ENCODE measurements at regions not wholly inside any gene's neighbourhood (a gene's known extent, or its start where the extent isn't known, plus 50 kb on each side); places are given as distances from the start of the nearest gene placed in this dataset.
"Not testable (repeated sequence)": the region's sequence is repeated elsewhere in the genome, so short reads cannot be mapped to it uniquely, and the experiment has no call there.

GRCh38 chr3:166975796-166976195 lies 404.3 kb downstream of the ZBBX start:
- H3K27me3 ChIP-seq (ENCODE audit: control insufficient read depth, insufficient read depth, low read length); H3K27ac ChIP-seq (ENCODE audit: low read length); H3K9ac ChIP-seq (ENCODE audit: low read length); H3K4me3 ChIP-seq (ENCODE audit: low read length); H3K4me1 ChIP-seq (ENCODE audit: control insufficient read depth, low read depth, low read length); H3K36me3 ChIP-seq (ENCODE audit: control insufficient read depth, low read depth, low read length); H3K9me3 ChIP-seq (ENCODE audit: control insufficient read depth, low read depth, low read length): not testable (repeated sequence)

- not testable (repeated sequence) for H3K36me3 ChIP-seq (ENCODE audit: control insufficient read depth, low read depth, low read length); H3K9me3 ChIP-seq (ENCODE audit: control insufficient read depth, low read depth, low read length); H3K4me3 ChIP-seq (ENCODE audit: low read length); H3K9ac ChIP-seq (ENCODE audit: low read length); H3K27me3 ChIP-seq (ENCODE audit: control insufficient read depth, insufficient read depth, low read length); H3K4me1 ChIP-seq (ENCODE audit: control insufficient read depth, low read depth, low read length); H3K27ac ChIP-seq (ENCODE audit: low read length)
Measured at GRCh38 chr3:166967714-166968113, 412.4 kb downstream of the ZBBX start.

GRCh38 chr3:166962911-166963310 lies 417.2 kb downstream of the ZBBX start:
- Histone ChIP-seq H3K9ac (ENCODE audit: low read length) (no peak overlapping the region), H3K4me3 (ENCODE audit: low read length) (no peak overlapping the region), H3K9me3 (ENCODE audit: control insufficient read depth, low read depth, low read length) (no peaks in the 10 kb centered on the region), H3K4me1 (ENCODE audit: control insufficient read depth, low read depth, low read length) (no peaks in the 10 kb centered on the region), H3K27ac (ENCODE audit: low read length) (no peak overlapping the region), H3K36me3 (ENCODE audit: control insufficient read depth, low read depth, low read length) (no peaks in the 10 kb centered on the region), H3K27me3 (ENCODE audit: control insufficient read depth, insufficient read depth, low read length) (no peaks in the 10 kb centered on the region)

- H3K27ac ChIP-seq (ENCODE audit: low read length) = no peak overlapping the region
- no peaks in the 10 kb centered on the region for H3K9me3 ChIP-seq (ENCODE audit: control insufficient read depth, low read depth, low read length)
- H3K4me1 ChIP-seq (ENCODE audit: control insufficient read depth, low read depth, low read length) = no peaks in the 10 kb centered on the region
- H3K9ac ChIP-seq (ENCODE audit: low read length) = no peak overlapping the region
- H3K4me3 ChIP-seq (ENCODE audit: low read length) = no peak overlapping the region
- H3K27me3 ChIP-seq (ENCODE audit: control insufficient read depth, insufficient read depth, low read length) = no peaks in the 10 kb centered on the region
- H3K36me3 ChIP-seq (ENCODE audit: control insufficient read depth, low read depth, low read length) = no peaks in the 10 kb centered on the region
Measured at GRCh38 chr3:166957121-166957520, 423.0 kb downstream of the ZBBX start.

- Histone ChIP-seq H3K36me3 (ENCODE audit: control insufficient read depth, low read depth, low read length) (no peaks in the 10 kb centered on the region), H3K27me3 (ENCODE audit: control insufficient read depth, insufficient read depth, low read length) (no peaks in the 10 kb centered on the region), H3K9ac (ENCODE audit: low read length) (no peak overlapping the region), H3K4me3 (ENCODE audit: low read length) (no peak overlapping the region), H3K4me1 (ENCODE audit: control insufficient read depth, low read depth, low read length) (no peaks in the 10 kb centered on the region), H3K27ac (ENCODE audit: low read length) (no peak overlapping the region), H3K9me3 (ENCODE audit: control insufficient read depth, low read depth, low read length) (no peaks in the 10 kb centered on the region)
Measured at GRCh38 chr3:166955201-166955939, 424.7 kb downstream of the ZBBX start.

- Histone ChIP-seq H3K4me1 (ENCODE audit: control insufficient read depth, low read depth, low read length) (no peaks in the 10 kb centered on the region), H3K4me3 (ENCODE audit: low read length) (no peak overlapping the region), H3K36me3 (ENCODE audit: control insufficient read depth, low read depth, low read length) (no peaks in the 10 kb centered on the region), H3K27ac (ENCODE audit: low read length) (no peak overlapping the region), H3K9ac (ENCODE audit: low read length) (no peak overlapping the region), H3K9me3 (ENCODE audit: control insufficient read depth, low read depth, low read length) (no peaks in the 10 kb centered on the region), H3K27me3 (ENCODE audit: control insufficient read depth, insufficient read depth, low read length) (no peaks in the 10 kb centered on the region)
Measured at GRCh38 chr3:166934879-166935278, 445.2 kb downstream of the ZBBX start.

GRCh38 chr3:166917437-166917836 lies 462.7 kb downstream of the ZBBX start:
- H3K9ac ChIP-seq (ENCODE audit: low read length) = no peak overlapping the region
- H3K27ac ChIP-seq (ENCODE audit: low read length) = no peak overlapping the region
- no peaks in the 10 kb centered on the region for H3K36me3 ChIP-seq (ENCODE audit: control insufficient read depth, low read depth, low read length)
- no peak overlapping the region for H3K4me3 ChIP-seq (ENCODE audit: low read length)
- H3K4me1 ChIP-seq (ENCODE audit: control insufficient read depth, low read depth, low read length) = no peaks in the 10 kb centered on the region
- no peaks in the 10 kb centered on the region for H3K27me3 ChIP-seq (ENCODE audit: control insufficient read depth, insufficient read depth, low read length)
- H3K9me3 ChIP-seq (ENCODE audit: control insufficient read depth, low read depth, low read length) = no peaks in the 10 kb centered on the region

- Histone ChIP-seq H3K27ac (ENCODE audit: low read length) (no peak overlapping the region), H3K9me3 (ENCODE audit: control insufficient read depth, low read depth, low read length) (no peaks in the 10 kb centered on the region), H3K4me3 (ENCODE audit: low read length) (no peak overlapping the region), H3K4me1 (ENCODE audit: control insufficient read depth, low read depth, low read length) (no peaks in the 10 kb centered on the region), H3K36me3 (ENCODE audit: control insufficient read depth, low read depth, low read length) (no peaks in the 10 kb centered on the region), H3K27me3 (ENCODE audit: control insufficient read depth, insufficient read depth, low read length) (no peaks in the 10 kb centered on the region), H3K9ac (ENCODE audit: low read length) (no peak overlapping the region)
Measured at GRCh38 chr3:166902374-166902773, 477.7 kb downstream of the ZBBX start.

- H3K4me3 ChIP-seq (ENCODE audit: low read length) = no peak overlapping the region
- H3K9ac ChIP-seq (ENCODE audit: low read length) = no peak overlapping the region
- no peaks in the 10 kb centered on the region for H3K9me3 ChIP-seq (ENCODE audit: control insufficient read depth, low read depth, low read length)
- H3K27me3 ChIP-seq (ENCODE audit: control insufficient read depth, insufficient read depth, low read length) = no peaks in the 10 kb centered on the region
- H3K27ac ChIP-seq (ENCODE audit: low read length) = no peak overlapping the region
- H3K36me3 ChIP-seq (ENCODE audit: control insufficient read depth, low read depth, low read length) = no peaks in the 10 kb centered on the region
- no peaks in the 10 kb centered on the region for H3K4me1 ChIP-seq (ENCODE audit: control insufficient read depth, low read depth, low read length)
Measured at GRCh38 chr3:166900866-166901577, 479.1 kb downstream of the ZBBX start.

- Histone ChIP-seq H3K4me1 (ENCODE audit: control insufficient read depth, low read depth, low read length) (no peaks in the 10 kb centered on the region), H3K9ac (ENCODE audit: low read length) (no peak overlapping the region), H3K9me3 (ENCODE audit: control insufficient read depth, low read depth, low read length) (no peaks in the 10 kb centered on the region), H3K36me3 (ENCODE audit: control insufficient read depth, low read depth, low read length) (no peaks in the 10 kb centered on the region), H3K27me3 (ENCODE audit: control insufficient read depth, insufficient read depth, low read length) (no peaks in the 10 kb centered on the region), H3K4me3 (ENCODE audit: low read length) (no peak overlapping the region), H3K27ac (ENCODE audit: low read length) (no peak overlapping the region)
Measured at GRCh38 chr3:166897811-166898210, 482.3 kb downstream of the ZBBX start.

GRCh38 chr3:166889241-166889640 lies 490.9 kb downstream of the ZBBX start:
- Histone ChIP-seq H3K36me3 (ENCODE audit: control insufficient read depth, low read depth, low read length) (no peaks in the 10 kb centered on the region), H3K4me1 (ENCODE audit: control insufficient read depth, low read depth, low read length) (no peaks in the 10 kb centered on the region), H3K27ac (ENCODE audit: low read length) (no peak overlapping the region), H3K9ac (ENCODE audit: low read length) (no peak overlapping the region), H3K27me3 (ENCODE audit: control insufficient read depth, insufficient read depth, low read length) (no peaks in the 10 kb centered on the region), H3K4me3 (ENCODE audit: low read length) (no peak overlapping the region), H3K9me3 (ENCODE audit: control insufficient read depth, low read depth, low read length) (no peaks in the 10 kb centered on the region)

- H3K9ac ChIP-seq (ENCODE audit: low read length) = no peak overlapping the region
Measured at GRCh38 chr3:166879661-166880060, 500.4 kb downstream of the ZBBX start.

More at GRCh38 chr3:166879661-166880060, 500.4 kb downstream of the ZBBX start:
- Histone ChIP-seq H3K4me3 (ENCODE audit: low read length) (no peak overlapping the region), H3K4me1 (ENCODE audit: control insufficient read depth, low read depth, low read length) (no peaks in the 10 kb centered on the region), H3K36me3 (ENCODE audit: control insufficient read depth, low read depth, low read length) (no peaks in the 10 kb centered on the region), H3K9me3 (ENCODE audit: control insufficient read depth, low read depth, low read length) (peaks cover 4% of the 10 kb centered on the region), H3K27ac (ENCODE audit: low read length) (no peak overlapping the region), H3K27me3 (ENCODE audit: control insufficient read depth, insufficient read depth, low read length) (no peaks in the 10 kb centered on the region)

Measured in iPS-18a (cell line).